ENCODE measurements at regions not wholly inside any gene's neighbourhood (a gene's known extent, or its start where the extent isn't known, plus 50 kb on each side); places are given as distances from the start of the nearest gene placed in this dataset.
"Not testable (repeated sequence)": the region's sequence is repeated elsewhere in the genome, so short reads cannot be mapped to it uniquely, and the experiment has no call there.

DNA sequence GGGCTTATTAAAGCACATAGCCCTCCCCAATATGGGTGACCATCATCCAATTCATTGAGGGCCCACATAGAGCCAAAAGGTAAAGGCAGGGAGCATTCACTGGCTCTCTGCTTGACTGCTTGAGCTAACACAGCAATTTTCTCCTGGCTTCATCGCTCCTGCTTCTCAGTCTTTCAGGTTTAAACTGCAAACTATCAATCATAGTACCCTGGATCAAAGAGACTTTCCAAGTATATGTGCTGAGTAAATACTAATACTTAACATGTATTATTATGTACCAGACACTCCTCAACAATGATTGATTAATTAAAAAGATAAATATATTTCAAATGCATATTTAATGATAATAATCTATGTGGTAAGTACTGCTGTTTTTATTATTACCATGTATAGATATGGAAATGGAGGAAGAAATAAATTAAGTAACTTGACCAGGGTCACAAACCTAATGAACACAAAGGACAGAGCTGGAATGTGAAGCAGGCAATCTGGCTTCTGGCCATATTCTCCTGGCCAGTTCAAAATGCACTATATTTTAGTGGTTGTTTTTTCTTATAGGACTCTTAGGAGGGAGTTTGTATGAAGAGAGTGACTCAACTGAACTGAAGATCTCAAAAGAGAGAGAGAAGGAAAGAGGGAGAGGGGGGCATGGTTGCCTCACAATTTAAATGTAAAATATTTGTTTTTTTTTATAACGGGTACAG, 1197.3 kb downstream of the TECRL start:
- POLR2A ChIA-PET = no interaction called here
- CTCF ChIA-PET = no interaction called here

DNA sequence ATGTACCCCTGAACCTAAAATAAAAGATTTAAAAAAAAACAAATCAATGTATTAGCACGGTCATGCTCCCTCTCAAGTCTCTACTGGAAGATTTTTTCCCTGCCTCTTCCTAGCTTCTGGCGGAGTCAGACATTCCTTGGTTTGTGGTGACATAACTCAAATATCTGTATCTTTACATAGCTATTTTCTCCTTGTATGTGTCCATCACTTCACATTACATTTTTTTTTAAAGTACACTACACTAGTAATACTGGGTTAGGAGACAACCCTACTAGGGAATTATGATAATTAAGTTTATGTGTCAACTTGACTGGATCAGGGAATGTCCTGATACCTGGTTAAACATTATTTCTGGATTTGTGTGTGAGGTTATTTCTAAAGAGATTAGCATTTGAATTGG, 1197.9 kb downstream of the TECRL start:
- H3K9me3 ChIP-seq (ENCODE audit: control insufficient read depth, insufficient read depth, low read depth, low read length) = no peaks in the 10 kb centered on the region
- H3K4me1 ChIP-seq (ENCODE audit: control insufficient read depth, insufficient read depth, low read length) = no peaks in the 10 kb centered on the region
- ChIA-PET CTCF (no interaction called here), POLR2A (no interaction called here)
- TF ChIP-seq POLR2AphosphoS5 (IDR thresholded peaks at IDR 0.05; ENCODE audit: low read depth, low read length) (no peak), SIN3A (IDR thresholded peaks at IDR 0.05; ENCODE audit: borderline replicate concordance, insufficient read depth, low read depth, low read length) (no peak), TCF7L2 (IDR thresholded peaks at IDR 0.05; ENCODE audit: low read depth, low read length) (no peak)
- TF ChIP-seq, protein P1, sequence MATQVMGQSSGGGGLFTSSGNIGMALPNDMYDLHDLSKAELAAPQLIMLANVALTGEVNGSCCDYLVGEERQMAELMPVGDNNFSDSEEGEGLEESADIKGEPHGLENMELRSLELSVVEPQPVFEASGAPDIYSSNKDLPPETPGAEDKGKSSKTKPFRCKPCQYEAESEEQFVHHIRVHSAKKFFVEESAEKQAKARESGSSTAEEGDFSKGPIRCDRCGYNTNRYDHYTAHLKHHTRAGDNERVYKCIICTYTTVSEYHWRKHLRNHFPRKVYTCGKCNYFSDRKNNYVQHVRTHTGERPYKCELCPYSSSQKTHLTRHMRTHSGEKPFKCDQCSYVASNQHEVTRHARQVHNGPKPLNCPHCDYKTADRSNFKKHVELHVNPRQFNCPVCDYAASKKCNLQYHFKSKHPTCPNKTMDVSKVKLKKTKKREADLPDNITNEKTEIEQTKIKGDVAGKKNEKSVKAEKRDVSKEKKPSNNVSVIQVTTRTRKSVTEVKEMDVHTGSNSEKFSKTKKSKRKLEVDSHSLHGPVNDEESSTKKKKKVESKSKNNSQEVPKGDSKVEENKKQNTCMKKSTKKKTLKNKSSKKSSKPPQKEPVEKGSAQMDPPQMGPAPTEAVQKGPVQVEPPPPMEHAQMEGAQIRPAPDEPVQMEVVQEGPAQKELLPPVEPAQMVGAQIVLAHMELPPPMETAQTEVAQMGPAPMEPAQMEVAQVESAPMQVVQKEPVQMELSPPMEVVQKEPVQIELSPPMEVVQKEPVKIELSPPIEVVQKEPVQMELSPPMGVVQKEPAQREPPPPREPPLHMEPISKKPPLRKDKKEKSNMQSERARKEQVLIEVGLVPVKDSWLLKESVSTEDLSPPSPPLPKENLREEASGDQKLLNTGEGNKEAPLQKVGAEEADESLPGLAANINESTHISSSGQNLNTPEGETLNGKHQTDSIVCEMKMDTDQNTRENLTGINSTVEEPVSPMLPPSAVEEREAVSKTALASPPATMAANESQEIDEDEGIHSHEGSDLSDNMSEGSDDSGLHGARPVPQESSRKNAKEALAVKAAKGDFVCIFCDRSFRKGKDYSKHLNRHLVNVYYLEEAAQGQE (IDR thresholded peaks at IDR 0.05; ENCODE audit: insufficient read depth in 1 of 2, low read depth in 2 of 2, low read length in 1 of 2) = no peak
- TF ChIP-seq, protein P2, sequence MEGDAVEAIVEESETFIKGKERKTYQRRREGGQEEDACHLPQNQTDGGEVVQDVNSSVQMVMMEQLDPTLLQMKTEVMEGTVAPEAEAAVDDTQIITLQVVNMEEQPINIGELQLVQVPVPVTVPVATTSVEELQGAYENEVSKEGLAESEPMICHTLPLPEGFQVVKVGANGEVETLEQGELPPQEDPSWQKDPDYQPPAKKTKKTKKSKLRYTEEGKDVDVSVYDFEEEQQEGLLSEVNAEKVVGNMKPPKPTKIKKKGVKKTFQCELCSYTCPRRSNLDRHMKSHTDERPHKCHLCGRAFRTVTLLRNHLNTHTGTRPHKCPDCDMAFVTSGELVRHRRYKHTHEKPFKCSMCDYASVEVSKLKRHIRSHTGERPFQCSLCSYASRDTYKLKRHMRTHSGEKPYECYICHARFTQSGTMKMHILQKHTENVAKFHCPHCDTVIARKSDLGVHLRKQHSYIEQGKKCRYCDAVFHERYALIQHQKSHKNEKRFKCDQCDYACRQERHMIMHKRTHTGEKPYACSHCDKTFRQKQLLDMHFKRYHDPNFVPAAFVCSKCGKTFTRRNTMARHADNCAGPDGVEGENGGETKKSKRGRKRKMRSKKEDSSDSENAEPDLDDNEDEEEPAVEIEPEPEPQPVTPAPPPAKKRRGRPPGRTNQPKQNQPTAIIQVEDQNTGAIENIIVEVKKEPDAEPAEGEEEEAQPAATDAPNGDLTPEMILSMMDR (IDR thresholded peaks at IDR 0.05) = no peak
- H3K27me3 ChIP-seq (ENCODE audit: control insufficient read depth, insufficient read depth, low read length) = no peaks in the 10 kb centered on the region
- no peak overlapping the region for H3K27ac ChIP-seq (ENCODE audit: low read length)
- in situ Hi-C loops (cut with HindIII; ENCODE audit: low pct_unique_long_range_greater_than_20kb, low sequenced_read_pairs) (no loop called here), intact Hi-C loops (cut with micrococcal nuclease; ENCODE audit: unreplicated experiment) (no loop called here)
- no peak overlapping the region for H3K4me3 ChIP-seq (ENCODE audit: low read depth in 2 of 2, low read length in 2 of 2)
- DNase-seq (ENCODE audit: low read depth, low spot score) (no peak), ATAC-seq (no peak)
- H3K36me3 ChIP-seq (ENCODE audit: control insufficient read depth, insufficient read depth, low read length) = no peaks in the 10 kb centered on the region
- BruUV-seq (replicated peaks) = no TSS peak

More for the DNA sequence above, 1197.3 kb downstream of the TECRL start:
- intact Hi-C loops (cut with micrococcal nuclease; ENCODE audit: unreplicated experiment) (no loop called here), in situ Hi-C loops (cut with HindIII; ENCODE audit: low pct_unique_long_range_greater_than_20kb, low sequenced_read_pairs) (no loop called here)
- DNase-seq (ENCODE audit: low read depth, low spot score) = no peak
- Histone ChIP-seq H3K4me3 (ENCODE audit: low read depth in 2 of 2, low read length in 2 of 2) (no peak overlapping the region), H3K27ac (ENCODE audit: low read length) (no peak overlapping the region), H3K36me3 (ENCODE audit: control insufficient read depth, insufficient read depth, low read length) (no peaks in the 10 kb centered on the region), H3K27me3 (ENCODE audit: control insufficient read depth, insufficient read depth, low read length) (no peaks in the 10 kb centered on the region), H3K9me3 (ENCODE audit: control insufficient read depth, insufficient read depth, low read depth, low read length) (no peaks in the 10 kb centered on the region), H3K4me1 (ENCODE audit: control insufficient read depth, insufficient read depth, low read length) (no peaks in the 10 kb centered on the region)
- ATAC-seq = no peak
- TF ChIP-seq TCF7L2 (IDR thresholded peaks at IDR 0.05; ENCODE audit: low read depth, low read length) (no peak), POLR2AphosphoS5 (IDR thresholded peaks at IDR 0.05; ENCODE audit: low read depth, low read length) (no peak), SIN3A (IDR thresholded peaks at IDR 0.05; ENCODE audit: borderline replicate concordance, insufficient read depth, low read depth, low read length) (no peak)
- TF ChIP-seq, protein P1 (IDR thresholded peaks at IDR 0.05; ENCODE audit: insufficient read depth in 1 of 2, low read depth in 2 of 2, low read length in 1 of 2) = no peak
- TF ChIP-seq, protein P2 (IDR thresholded peaks at IDR 0.05) = no peak
- no TSS peak for BruUV-seq (replicated peaks)

DNA sequence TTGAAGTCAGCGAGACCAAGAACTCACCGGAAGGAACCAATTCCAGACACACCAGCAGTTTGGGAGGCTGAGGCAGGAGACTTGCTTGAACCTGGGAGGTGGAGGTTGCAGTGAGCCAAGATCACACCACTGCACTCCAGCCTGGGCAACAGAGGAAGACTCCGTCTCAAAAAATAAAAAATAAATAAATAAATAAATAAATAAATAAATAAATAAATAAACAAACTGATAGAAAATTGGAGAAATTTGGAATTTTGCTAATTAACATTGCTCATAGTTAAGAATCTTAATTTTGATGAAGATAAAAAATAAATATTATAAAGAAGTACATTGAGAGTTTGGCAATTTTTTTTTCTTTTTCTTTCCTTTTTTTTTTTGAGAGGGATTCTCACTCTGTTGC, 1216.2 kb downstream of the TECRL start:
- CTCF ChIA-PET; H3K4me1 ChIP-seq (ENCODE audit: control insufficient read depth, insufficient read depth, low read length); ATAC-seq; intact Hi-C loops (cut with micrococcal nuclease; ENCODE audit: unreplicated experiment); BruUV-seq (replicated peaks); POLR2A ChIA-PET; H3K4me3 ChIP-seq (ENCODE audit: low read depth in 2 of 2, low read length in 2 of 2); in situ Hi-C loops (cut with HindIII; ENCODE audit: low pct_unique_long_range_greater_than_20kb, low sequenced_read_pairs); DNase-seq (ENCODE audit: low read depth, low spot score); H3K27me3 ChIP-seq (ENCODE audit: control insufficient read depth, insufficient read depth, low read length); H3K36me3 ChIP-seq (ENCODE audit: control insufficient read depth, insufficient read depth, low read length); H3K9me3 ChIP-seq (ENCODE audit: control insufficient read depth, insufficient read depth, low read depth, low read length); H3K27ac ChIP-seq (ENCODE audit: low read length): not testable (repeated sequence)

All from Panc1 (cell line).